ENCODE measurements at regions not wholly inside any gene's neighbourhood (a gene's known extent, or its start where the extent isn't known, plus 50 kb on each side); places are given as distances from the start of the nearest gene placed in this dataset.

DNA sequence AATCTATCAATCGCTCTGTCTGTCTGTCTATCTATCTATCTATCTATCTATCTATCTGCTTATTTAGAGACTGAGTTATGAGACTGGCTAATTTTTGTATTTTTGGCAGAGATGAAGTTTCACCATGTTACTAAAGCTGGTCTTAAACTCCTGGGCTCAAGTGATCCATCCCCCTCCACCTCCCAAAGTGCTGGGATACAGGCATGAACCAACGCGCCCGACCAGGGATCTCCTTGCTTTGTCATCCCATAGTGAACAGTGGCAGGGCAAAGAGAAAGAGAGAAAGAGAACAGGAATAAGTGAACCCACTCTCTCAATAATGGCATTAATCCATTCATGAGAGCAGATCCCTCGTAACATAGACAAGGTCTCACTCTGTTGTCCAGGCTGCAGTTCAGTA is 66.4 kb upstream of the DSP start:
- no peaks in the 10 kb centered on the region for H3K27me3 ChIP-seq (replicated peaks in 1 of 2; ENCODE audit: control insufficient read depth in 2 of 2, insufficient read depth in 2 of 2, low read length in 1 of 2)
- no peaks in the 10 kb centered on the region for H3K4me1 ChIP-seq (ENCODE audit: control insufficient read depth, insufficient read depth, low read length)
- no peak overlapping the region for H3K4me2 ChIP-seq (ENCODE audit: control insufficient read depth, insufficient read depth)
- ChIA-PET POLR2A (no interaction called here), SMC1A (ENCODE audit: uncharacterized antibody, unreplicated experiment) (no interaction called here), CTCF (no interaction called here), RAD21 (ENCODE audit: unreplicated experiment) (no interaction called here)
- no peak overlapping the region for H2AFZ ChIP-seq (ENCODE audit: control insufficient read depth, low read depth, low read length)
- no TSS peak for BruUV-seq (replicated peaks)
- no peak overlapping the region for H3K9ac ChIP-seq (ENCODE audit: control insufficient read depth, insufficient read depth, low read length)
- H4K20me1 ChIP-seq (ENCODE audit: control insufficient read depth, insufficient read depth): no peaks in the 10 kb centered on the region
- FAIRE-seq (no peak), ATAC-seq (no peak), DNase-seq (ENCODE audit: low read depth, low spot score) (no peak)
- no peak overlapping the region for H3K4me3 ChIP-seq
- no peaks in the 10 kb centered on the region for H3K36me3 ChIP-seq (ENCODE audit: control insufficient read depth in 2 of 2, insufficient read depth in 2 of 2, low read length in 1 of 2)
- H3K9me3 ChIP-seq (replicated peaks; ENCODE audit: control insufficient read depth, insufficient read depth, low read length): no peaks in the 10 kb centered on the region
- no peak for TF ChIP-seq SUZ12 (IDR thresholded peaks at IDR 0.05; ENCODE audit: unreplicated experiment)
- TF ChIP-seq, protein P1, sequence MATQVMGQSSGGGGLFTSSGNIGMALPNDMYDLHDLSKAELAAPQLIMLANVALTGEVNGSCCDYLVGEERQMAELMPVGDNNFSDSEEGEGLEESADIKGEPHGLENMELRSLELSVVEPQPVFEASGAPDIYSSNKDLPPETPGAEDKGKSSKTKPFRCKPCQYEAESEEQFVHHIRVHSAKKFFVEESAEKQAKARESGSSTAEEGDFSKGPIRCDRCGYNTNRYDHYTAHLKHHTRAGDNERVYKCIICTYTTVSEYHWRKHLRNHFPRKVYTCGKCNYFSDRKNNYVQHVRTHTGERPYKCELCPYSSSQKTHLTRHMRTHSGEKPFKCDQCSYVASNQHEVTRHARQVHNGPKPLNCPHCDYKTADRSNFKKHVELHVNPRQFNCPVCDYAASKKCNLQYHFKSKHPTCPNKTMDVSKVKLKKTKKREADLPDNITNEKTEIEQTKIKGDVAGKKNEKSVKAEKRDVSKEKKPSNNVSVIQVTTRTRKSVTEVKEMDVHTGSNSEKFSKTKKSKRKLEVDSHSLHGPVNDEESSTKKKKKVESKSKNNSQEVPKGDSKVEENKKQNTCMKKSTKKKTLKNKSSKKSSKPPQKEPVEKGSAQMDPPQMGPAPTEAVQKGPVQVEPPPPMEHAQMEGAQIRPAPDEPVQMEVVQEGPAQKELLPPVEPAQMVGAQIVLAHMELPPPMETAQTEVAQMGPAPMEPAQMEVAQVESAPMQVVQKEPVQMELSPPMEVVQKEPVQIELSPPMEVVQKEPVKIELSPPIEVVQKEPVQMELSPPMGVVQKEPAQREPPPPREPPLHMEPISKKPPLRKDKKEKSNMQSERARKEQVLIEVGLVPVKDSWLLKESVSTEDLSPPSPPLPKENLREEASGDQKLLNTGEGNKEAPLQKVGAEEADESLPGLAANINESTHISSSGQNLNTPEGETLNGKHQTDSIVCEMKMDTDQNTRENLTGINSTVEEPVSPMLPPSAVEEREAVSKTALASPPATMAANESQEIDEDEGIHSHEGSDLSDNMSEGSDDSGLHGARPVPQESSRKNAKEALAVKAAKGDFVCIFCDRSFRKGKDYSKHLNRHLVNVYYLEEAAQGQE (IDR thresholded peaks at IDR 0.05; ENCODE audit: low read depth, low read length): no peak
- TF ChIP-seq CTCF (IDR thresholded peaks at IDR 0.05 in 2 of 3, conservative IDR thresholded peaks at IDR 0.05 in 1 of 3; ENCODE audit: control insufficient read depth in 2 of 3, extremely low read depth in 1 of 3, insufficient read depth in 1 of 3, low read depth in 3 of 3, low read length in 3 of 3): no peak
- TF ChIP-seq RAD51 (IDR thresholded peaks at IDR 0.05): no peak
- no peak for TF ChIP-seq ZNF217 (IDR thresholded peaks at IDR 0.05)
- H3K27ac ChIP-seq (ENCODE audit: control insufficient read depth, insufficient read depth): no peak overlapping the region
- WGBS (ENCODE audit: insufficient coverage, insufficient replicate concordance, low lambda C conversion rate, missing lambda C conversion rate): 60% methylated on average over 5 of the region's 5 CpGs
- in situ Hi-C loops (cut with MboI) (no loop called here), intact Hi-C loops (cut with micrococcal nuclease; ENCODE audit: unreplicated experiment) (no loop called here)
- no peaks in the 10 kb centered on the region for H3K79me2 ChIP-seq (ENCODE audit: control insufficient read depth, insufficient read depth, low read length)

Data from GM12878 (cell line).